ENCODE measurements at regions not wholly inside any gene's neighbourhood (a gene's known extent, or its start where the extent isn't known, plus 50 kb on each side); places are given as distances from the start of the nearest gene placed in this dataset.

DNA sequence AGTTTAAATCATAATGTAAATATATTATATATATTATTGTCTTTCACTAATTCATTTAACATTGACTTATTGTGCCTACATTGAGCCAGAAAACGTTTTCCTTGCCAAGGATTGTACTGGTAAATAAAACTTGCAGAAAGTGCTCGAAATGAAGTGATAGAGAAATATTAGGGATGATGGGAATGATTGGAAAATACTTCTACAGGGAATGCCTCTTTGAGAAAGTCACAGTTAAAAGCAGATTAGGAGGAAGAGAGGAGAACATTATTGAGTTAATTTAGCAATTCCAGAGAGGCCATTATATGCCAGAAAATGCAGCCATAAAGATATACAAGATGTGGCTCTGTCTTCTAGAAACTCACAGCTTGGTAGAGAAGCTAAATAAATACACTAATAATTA, 560.0 kb upstream of the KCNMB2 start:
- TF ChIP-seq, protein P1, sequence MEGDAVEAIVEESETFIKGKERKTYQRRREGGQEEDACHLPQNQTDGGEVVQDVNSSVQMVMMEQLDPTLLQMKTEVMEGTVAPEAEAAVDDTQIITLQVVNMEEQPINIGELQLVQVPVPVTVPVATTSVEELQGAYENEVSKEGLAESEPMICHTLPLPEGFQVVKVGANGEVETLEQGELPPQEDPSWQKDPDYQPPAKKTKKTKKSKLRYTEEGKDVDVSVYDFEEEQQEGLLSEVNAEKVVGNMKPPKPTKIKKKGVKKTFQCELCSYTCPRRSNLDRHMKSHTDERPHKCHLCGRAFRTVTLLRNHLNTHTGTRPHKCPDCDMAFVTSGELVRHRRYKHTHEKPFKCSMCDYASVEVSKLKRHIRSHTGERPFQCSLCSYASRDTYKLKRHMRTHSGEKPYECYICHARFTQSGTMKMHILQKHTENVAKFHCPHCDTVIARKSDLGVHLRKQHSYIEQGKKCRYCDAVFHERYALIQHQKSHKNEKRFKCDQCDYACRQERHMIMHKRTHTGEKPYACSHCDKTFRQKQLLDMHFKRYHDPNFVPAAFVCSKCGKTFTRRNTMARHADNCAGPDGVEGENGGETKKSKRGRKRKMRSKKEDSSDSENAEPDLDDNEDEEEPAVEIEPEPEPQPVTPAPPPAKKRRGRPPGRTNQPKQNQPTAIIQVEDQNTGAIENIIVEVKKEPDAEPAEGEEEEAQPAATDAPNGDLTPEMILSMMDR (IDR thresholded peaks at IDR 0.05; ENCODE audit: unreplicated experiment): no peak
- H3K27ac Mint-ChIP-seq (ENCODE audit: unreplicated experiment): no peak overlapping the region
- no peak for DNase-seq
- intact Hi-C loops (cut with micrococcal nuclease; ENCODE audit: unreplicated experiment): loop anchor here (2.0 kb wide), 1 partner anchor 47 kb away; no protein-coding TSS in a partner anchor
- CTCF ChIA-PET: no interaction called here
- H3K27me3 Mint-ChIP-seq (ENCODE audit: unreplicated experiment): no peaks in the 10 kb centered on the region
- H3K9me3 Mint-ChIP-seq (ENCODE audit: low read depth, unreplicated experiment): no peaks in the 10 kb centered on the region
- peaks cover 29% of the 10 kb centered on the region for H3K4me1 Mint-ChIP-seq (ENCODE audit: low read depth, unreplicated experiment)
- BruUV-seq (replicated peaks): no TSS peak
- H3K36me3 Mint-ChIP-seq (ENCODE audit: insufficient read depth, unreplicated experiment): no peaks in the 10 kb centered on the region
- no peak overlapping the region for H3K4me3 Mint-ChIP-seq (ENCODE audit: low read depth, unreplicated experiment)

DNA sequence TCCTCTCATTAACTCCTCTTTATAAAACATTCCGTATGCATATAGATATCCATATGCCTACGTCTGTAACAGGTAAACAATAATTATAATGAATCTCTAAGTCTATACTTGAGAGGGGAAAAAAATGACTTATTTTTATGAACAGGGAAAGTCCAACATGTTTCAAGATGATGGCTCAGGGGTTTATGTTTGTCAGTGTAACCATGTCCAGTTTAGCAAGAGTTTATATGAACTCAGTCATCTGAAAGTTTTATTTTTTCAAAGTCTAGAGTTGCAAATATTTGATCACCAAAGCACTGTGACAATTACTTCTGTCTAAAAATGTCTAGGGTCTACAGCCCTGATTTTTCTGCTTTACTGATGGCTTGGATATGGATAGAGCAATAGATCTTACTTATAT, 559.4 kb upstream of the KCNMB2 start:
- no peaks in the 10 kb centered on the region for H3K36me3 Mint-ChIP-seq (ENCODE audit: insufficient read depth, unreplicated experiment)
- no TSS peak for BruUV-seq (replicated peaks)
- intact Hi-C loops (cut with micrococcal nuclease; ENCODE audit: unreplicated experiment): loop anchor here (2.0 kb wide), 1 partner anchor 48 kb away; no protein-coding TSS in a partner anchor
- CTCF ChIA-PET: no interaction called here
- no peak overlapping the region for H3K4me3 Mint-ChIP-seq (ENCODE audit: low read depth, unreplicated experiment)
- no peaks in the 10 kb centered on the region for H3K9me3 Mint-ChIP-seq (ENCODE audit: low read depth, unreplicated experiment)
- no peak for DNase-seq
- TF ChIP-seq, protein P1 (IDR thresholded peaks at IDR 0.05; ENCODE audit: unreplicated experiment): no peak
- H3K27me3 Mint-ChIP-seq (ENCODE audit: unreplicated experiment): no peaks in the 10 kb centered on the region
- H3K4me1 Mint-ChIP-seq (ENCODE audit: low read depth, unreplicated experiment): peaks cover 30% of the 10 kb centered on the region
- H3K27ac Mint-ChIP-seq (ENCODE audit: unreplicated experiment): peak overlapping the region; percentile 59

DNA sequence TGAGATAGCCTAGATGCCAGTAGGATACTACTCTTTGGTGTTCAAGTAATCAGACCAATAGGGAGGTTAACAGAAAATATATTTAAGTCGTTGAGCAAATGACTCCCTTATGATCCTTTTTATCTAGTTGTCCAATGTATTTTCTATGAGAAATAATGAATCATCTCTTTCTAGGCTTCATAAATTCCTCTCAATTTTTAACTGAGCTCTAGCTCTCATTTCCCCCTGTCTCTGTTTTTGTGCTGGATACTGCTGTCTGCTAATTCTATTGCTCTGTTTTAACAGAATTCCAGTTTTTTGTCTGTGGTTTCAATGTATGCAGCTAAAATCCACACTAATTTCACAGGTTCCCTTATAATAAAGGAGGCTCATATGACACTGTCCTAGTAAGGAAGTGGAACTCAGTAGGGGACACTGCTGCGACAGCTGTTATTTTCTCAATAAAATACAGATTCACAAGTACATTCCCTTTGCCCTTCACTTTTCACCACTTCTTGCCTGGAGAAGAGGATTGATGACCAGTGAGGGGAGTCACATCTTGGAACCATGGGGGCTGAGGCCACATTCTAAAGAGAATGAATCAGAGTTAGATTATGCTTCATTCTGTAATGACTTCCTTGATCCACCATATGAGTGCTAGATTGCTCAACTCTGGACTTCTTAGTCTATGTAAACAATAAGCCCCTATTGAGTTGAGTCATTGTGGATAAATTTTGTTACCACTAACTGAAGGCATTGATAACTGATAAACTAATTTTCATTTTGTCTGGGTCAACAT, 558.7 kb upstream of the KCNMB2 start:
- DNase-seq: peak; percentile 39
- no peak overlapping the region for H3K4me3 Mint-ChIP-seq (ENCODE audit: low read depth, unreplicated experiment)
- no peaks in the 10 kb centered on the region for H3K27me3 Mint-ChIP-seq (ENCODE audit: unreplicated experiment)
- H3K27ac Mint-ChIP-seq (ENCODE audit: unreplicated experiment): peak overlapping the region; percentile 59
- BruUV-seq (replicated peaks): no TSS peak
- H3K36me3 Mint-ChIP-seq (ENCODE audit: insufficient read depth, unreplicated experiment): no peaks in the 10 kb centered on the region
- H3K9me3 Mint-ChIP-seq (ENCODE audit: low read depth, unreplicated experiment): no peaks in the 10 kb centered on the region
- TF ChIP-seq, protein P1 (IDR thresholded peaks at IDR 0.05; ENCODE audit: unreplicated experiment): no peak
- CTCF ChIA-PET: no interaction called here
- intact Hi-C loops (cut with micrococcal nuclease; ENCODE audit: unreplicated experiment): loop anchor here (2.0 kb wide), 1 partner anchor 49 kb away; no protein-coding TSS in a partner anchor
- H3K4me1 Mint-ChIP-seq (ENCODE audit: low read depth, unreplicated experiment): peaks cover 37% of the 10 kb centered on the region

DNA sequence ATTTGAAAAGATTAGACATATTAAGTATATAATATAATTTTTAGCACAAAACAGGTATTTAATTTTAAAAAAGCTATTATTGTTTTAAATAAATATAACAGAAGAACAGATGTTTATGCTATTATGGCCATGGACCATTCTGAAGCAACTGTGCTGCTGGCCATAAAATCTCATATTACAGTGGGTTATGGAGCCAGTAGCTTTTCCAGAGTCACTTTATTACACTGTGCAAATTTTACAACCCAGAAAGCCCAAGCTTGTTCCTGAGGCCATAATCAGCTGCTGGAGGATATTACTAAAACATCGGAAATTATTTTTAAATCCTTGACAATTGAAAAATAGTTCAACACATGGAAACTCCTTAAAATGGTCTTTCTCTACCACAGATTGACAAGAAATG, 557.3 kb upstream of the KCNMB2 start:
- Mint-ChIP-seq H3K27ac (ENCODE audit: unreplicated experiment) (no peak overlapping the region), H3K4me1 (ENCODE audit: low read depth, unreplicated experiment) (peaks cover 32% of the 10 kb centered on the region), H3K27me3 (ENCODE audit: unreplicated experiment) (no peaks in the 10 kb centered on the region), H3K4me3 (ENCODE audit: low read depth, unreplicated experiment) (no peak overlapping the region), H3K9me3 (ENCODE audit: low read depth, unreplicated experiment) (peaks cover 3% of the 10 kb centered on the region), H3K36me3 (ENCODE audit: insufficient read depth, unreplicated experiment) (no peaks in the 10 kb centered on the region)
- no TSS peak for BruUV-seq (replicated peaks)
- DNase-seq: no peak
- intact Hi-C loops (cut with micrococcal nuclease; ENCODE audit: unreplicated experiment): no loop called here
- TF ChIP-seq, protein P1 (IDR thresholded peaks at IDR 0.05; ENCODE audit: unreplicated experiment): no peak
- CTCF ChIA-PET: interaction anchor here (0.6 kb wide), 1 partner anchor 988 kb away, joined by 4 read pairs; no protein-coding TSS in a partner anchor

Measured in Calu3 (cell line).